ENCODE measurements at regions not wholly inside any gene's neighbourhood (a gene's known extent, or its start where the extent isn't known, plus 50 kb on each side); places are given as distances from the start of the nearest gene placed in this dataset.

GRCh38 chr13:22168437-22169190 is 497.7 kb downstream of the FGF9 start:
- no peak for TF ChIP-seq EZH2 (IDR thresholded peaks at IDR 0.05; ENCODE audit: borderline replicate concordance, low read length)
- no peak for TF ChIP-seq CTCF (IDR thresholded peaks at IDR 0.05; ENCODE audit: low read length)
- no peaks in the 10 kb centered on the region for H4K20me1 ChIP-seq (ENCODE audit: insufficient read depth, low read length)
- H3K36me3 ChIP-seq (ENCODE audit: insufficient read depth, low read length) = no peaks in the 10 kb centered on the region
- no peak overlapping the region for H3K4me2 ChIP-seq (ENCODE audit: low read length)
- no peak overlapping the region for H3K27ac ChIP-seq (ENCODE audit: low read depth, low read length, poor library complexity, severe bottlenecking)
- H3K9me3 ChIP-seq (ENCODE audit: low read length) = no peaks in the 10 kb centered on the region
- no peaks in the 10 kb centered on the region for H3F3A ChIP-seq (ENCODE audit: insufficient read depth, low read length)
- H3K4me1 ChIP-seq (ENCODE audit: insufficient read depth, low read length, severe bottlenecking) = no peaks in the 10 kb centered on the region
- H2AFZ ChIP-seq (ENCODE audit: low read length) = no peak overlapping the region
- no peaks in the 10 kb centered on the region for H3K9me2 ChIP-seq (ENCODE audit: low read depth, low read length)
- H3K9ac ChIP-seq (ENCODE audit: low read length) = no peak overlapping the region
- no peaks in the 10 kb centered on the region for H3K27me3 ChIP-seq (ENCODE audit: insufficient read depth, low read length)
- H3K4me3 ChIP-seq (ENCODE audit: low read depth, low read length, poor library complexity, severe bottlenecking) = no peak overlapping the region
- no peaks in the 10 kb centered on the region for H3K79me2 ChIP-seq (ENCODE audit: insufficient read depth, low read length)

GRCh38 chr13:22169473-22169872 is 498.6 kb downstream of the FGF9 start:
- H3F3A ChIP-seq (ENCODE audit: insufficient read depth, low read length) = no peaks in the 10 kb centered on the region
- H4K20me1 ChIP-seq (ENCODE audit: insufficient read depth, low read length) = no peaks in the 10 kb centered on the region
- no peaks in the 10 kb centered on the region for H3K79me2 ChIP-seq (ENCODE audit: insufficient read depth, low read length)
- H3K27ac ChIP-seq (ENCODE audit: low read depth, low read length, poor library complexity, severe bottlenecking) = no peak overlapping the region
- H3K9ac ChIP-seq (ENCODE audit: low read length) = no peak overlapping the region
- no peaks in the 10 kb centered on the region for H3K9me2 ChIP-seq (ENCODE audit: low read depth, low read length)
- no peaks in the 10 kb centered on the region for H3K9me3 ChIP-seq (ENCODE audit: low read length)
- H3K27me3 ChIP-seq (ENCODE audit: insufficient read depth, low read length) = no peaks in the 10 kb centered on the region
- no peak overlapping the region for H3K4me3 ChIP-seq (ENCODE audit: low read depth, low read length, poor library complexity, severe bottlenecking)
- no peak overlapping the region for H2AFZ ChIP-seq (ENCODE audit: low read length)
- TF ChIP-seq CTCF (IDR thresholded peaks at IDR 0.05; ENCODE audit: low read length) = no peak
- TF ChIP-seq EZH2 (IDR thresholded peaks at IDR 0.05; ENCODE audit: borderline replicate concordance, low read length) = no peak
- H3K4me2 ChIP-seq (ENCODE audit: low read length) = no peak overlapping the region
- no peaks in the 10 kb centered on the region for H3K36me3 ChIP-seq (ENCODE audit: insufficient read depth, low read length)
- no peaks in the 10 kb centered on the region for H3K4me1 ChIP-seq (ENCODE audit: insufficient read depth, low read length, severe bottlenecking)

GRCh38 chr13:22173610-22174009 is 502.7 kb downstream of the FGF9 start:
- Histone ChIP-seq H3K9me3 (ENCODE audit: low read length) (no peaks in the 10 kb centered on the region), H4K20me1 (ENCODE audit: insufficient read depth, low read length) (no peaks in the 10 kb centered on the region), H3K27me3 (ENCODE audit: insufficient read depth, low read length) (no peaks in the 10 kb centered on the region), H3K9me2 (ENCODE audit: low read depth, low read length) (no peaks in the 10 kb centered on the region), H3K79me2 (ENCODE audit: insufficient read depth, low read length) (no peaks in the 10 kb centered on the region), H3K36me3 (ENCODE audit: insufficient read depth, low read length) (no peaks in the 10 kb centered on the region), H3K4me1 (ENCODE audit: insufficient read depth, low read length, severe bottlenecking) (no peaks in the 10 kb centered on the region), H3K27ac (ENCODE audit: low read depth, low read length, poor library complexity, severe bottlenecking) (no peak overlapping the region), H3K9ac (ENCODE audit: low read length) (no peak overlapping the region), H3K4me3 (ENCODE audit: low read depth, low read length, poor library complexity, severe bottlenecking) (no peak overlapping the region), H3F3A (ENCODE audit: insufficient read depth, low read length) (no peaks in the 10 kb centered on the region), H3K4me2 (ENCODE audit: low read length) (no peak overlapping the region), H2AFZ (ENCODE audit: low read length) (no peak overlapping the region)
- TF ChIP-seq CTCF (IDR thresholded peaks at IDR 0.05; ENCODE audit: low read length) (no peak), EZH2 (IDR thresholded peaks at IDR 0.05; ENCODE audit: borderline replicate concordance, low read length) (no peak)
